ENCODE measurements at regions not wholly inside any gene's neighbourhood (a gene's known extent, or its start where the extent isn't known, plus 50 kb on each side); places are given as distances from the start of the nearest gene placed in this dataset.

- Histone ChIP-seq H3K36me3 (replicated peaks in 1 of 2; ENCODE audit: control insufficient read depth in 1 of 2, insufficient read depth in 2 of 2, low read length in 2 of 2) (no peaks in the 10 kb centered on the region), H3K9me3 (ENCODE audit: low read length) (peaks cover 90% of the 10 kb centered on the region), H3K9ac (ENCODE audit: insufficient read depth, low read depth, low read length) (no peak overlapping the region), H4K20me1 (ENCODE audit: insufficient read depth, low read length) (no peaks in the 10 kb centered on the region), H3K27me3 (ENCODE audit: control insufficient read depth in 1 of 2, insufficient read depth in 2 of 2, low read length in 2 of 2) (no peaks in the 10 kb centered on the region), H3K4me3 (replicated peaks in 1 of 3; ENCODE audit: insufficient read depth in 1 of 3, low read depth in 2 of 3, low read length in 3 of 3) (no peak overlapping the region), H3K27ac (ENCODE audit: extremely low read length, insufficient read depth, low read length) (no peak overlapping the region), H3K4me1 (ENCODE audit: insufficient read depth, low read length) (no peaks in the 10 kb centered on the region), H3K79me2 (ENCODE audit: insufficient read depth, low read length) (no peaks in the 10 kb centered on the region), H3K4me2 (ENCODE audit: low read depth, low read length) (no peak overlapping the region), H2AFZ (ENCODE audit: low read length) (no peak overlapping the region)
- FAIRE-seq: no peak
- BruUV-seq (replicated peaks): no TSS peak
- POLR2A ChIA-PET: no interaction called here
- TF ChIP-seq GZF1 (CRISPR knock-in tag; IDR thresholded peaks at IDR 0.05): no peak
- no peak for TF ChIP-seq ZNF878 (CRISPR knock-in tag; IDR thresholded peaks at IDR 0.05)
- no peak for TF ChIP-seq ZNF12 (CRISPR knock-in tag; IDR thresholded peaks at IDR 0.05)
- no peak for TF ChIP-seq RBM39 (IDR thresholded peaks at IDR 0.05; ENCODE audit: low read depth, low read length, poor library complexity, severe bottlenecking)
- no peak for TF ChIP-seq SOX13 (IDR thresholded peaks at IDR 0.05)
- TF ChIP-seq SOX13 (CRISPR knock-in tag; conservative IDR thresholded peaks at IDR 0.05 in 1 of 2, IDR thresholded peaks at IDR 0.05 in 1 of 2): no peak
- DNase-seq (ENCODE audit: low spot score): no peak
- ATAC-seq: no peak
- 1% methylated on average over 3 of the region's 3 CpGs for WGBS (ENCODE audit: low lambda C conversion rate)
- CTCF ChIA-PET (ENCODE audit: low intra/inter-chr PET ratio, low total read pairs): no interaction called here
- in situ Hi-C loops (cut with HindIII; ENCODE audit: extremely low pct_ligation_motif_present, low pct_unique_long_range_greater_than_20kb) (no loop called here), intact Hi-C loops (cut with micrococcal nuclease; ENCODE audit: unreplicated experiment) (no loop called here)
Measured at GRCh38 chr16:60815033-60815432, 1221.2 kb downstream of the CDH8 start.

GRCh38 chr16:60811657-60812056 lies 1224.6 kb downstream of the CDH8 start:
- CTCF ChIA-PET (ENCODE audit: low intra/inter-chr PET ratio, low total read pairs): no interaction called here

More at GRCh38 chr16:60811657-60812056, 1224.6 kb downstream of the CDH8 start:
- H4K20me1 ChIP-seq (ENCODE audit: insufficient read depth, low read length): no peaks in the 10 kb centered on the region
- H2AFZ ChIP-seq (ENCODE audit: low read length): no peak overlapping the region
- no TSS peak for BruUV-seq (replicated peaks)
- peaks cover 91% of the 10 kb centered on the region for H3K9me3 ChIP-seq (ENCODE audit: low read length)
- in situ Hi-C loops (cut with HindIII; ENCODE audit: extremely low pct_ligation_motif_present, low pct_unique_long_range_greater_than_20kb): no loop called here
- intact Hi-C loops (cut with micrococcal nuclease; ENCODE audit: unreplicated experiment): no loop called here
- H3K4me3 ChIP-seq (replicated peaks in 1 of 3; ENCODE audit: insufficient read depth in 1 of 3, low read depth in 2 of 3, low read length in 3 of 3): no peak overlapping the region
- no peak overlapping the region for H3K4me2 ChIP-seq (ENCODE audit: low read depth, low read length)
- no peaks in the 10 kb centered on the region for H3K79me2 ChIP-seq (ENCODE audit: insufficient read depth, low read length)
- no peak overlapping the region for H3K9ac ChIP-seq (ENCODE audit: insufficient read depth, low read depth, low read length)
- FAIRE-seq (no peak), DNase-seq (ENCODE audit: low spot score) (no peak), ATAC-seq (no peak)
- no peaks in the 10 kb centered on the region for H3K4me1 ChIP-seq (ENCODE audit: insufficient read depth, low read length)
- H3K27ac ChIP-seq (ENCODE audit: extremely low read length, insufficient read depth, low read length): no peak overlapping the region
- no peaks in the 10 kb centered on the region for H3K36me3 ChIP-seq (replicated peaks in 1 of 2; ENCODE audit: control insufficient read depth in 1 of 2, insufficient read depth in 2 of 2, low read length in 2 of 2)
- H3K27me3 ChIP-seq (ENCODE audit: control insufficient read depth in 1 of 2, insufficient read depth in 2 of 2, low read length in 2 of 2): no peaks in the 10 kb centered on the region; a peak in 1 of 5 replicates
- POLR2A ChIA-PET: no interaction called here
- TF ChIP-seq ZBTB1 (CRISPR knock-in tag; IDR thresholded peaks at IDR 0.05; ENCODE audit: borderline replicate concordance) (no peak), EED (CRISPR knock-in tag; IDR thresholded peaks at IDR 0.05) (no peak), MAFK (conservative IDR thresholded peaks at IDR 0.05 in 1 of 2, IDR thresholded peaks at IDR 0.05 in 1 of 2; ENCODE audit: low read length in 2 of 2) (peak; percentile 95 to 98), MAFF (IDR thresholded peaks at IDR 0.05; ENCODE audit: low read depth, low read length) (peak; percentile 96)

Measured in HepG2 (cell line).